DMS114 treated with DMSO at 0.1 percent for 48 hours (cell line): ENCODE measurements at regions not wholly inside any gene's neighbourhood (a gene's known extent, or its start where the extent isn't known, plus 50 kb on each side); places are given as distances from the start of the nearest gene placed in this dataset.
"Not testable (repeated sequence)": the region's sequence is repeated elsewhere in the genome, so short reads cannot be mapped to it uniquely, and the experiment has no call there.

ENCODE experiments used
- DNase-seq: peaks from one replicate; lab custom pipeline; 2025; ENCODE audit not compliant: unreplicated experiment; lab: John Stamatoyannopoulos, UW

- no peak for DNase-seq
These were observed 93.2 kb upstream of the PRKX start for GRCh38 chrX:3806630-3807029.

GRCh38 chrX:3803713-3804112 lies 90.3 kb upstream of the PRKX start:
- DNase-seq: no peak

- no peak for DNase-seq
These were observed 89.9 kb upstream of the PRKX start for GRCh38 chrX:3803305-3803704.

GRCh38 chrX:3795411-3795810 lies 82.0 kb upstream of the PRKX start:
- not testable (repeated sequence) for DNase-seq

GRCh38 chrX:3791449-3791848 lies 78.0 kb upstream of the PRKX start:
- no peak for DNase-seq

- no peak for DNase-seq
These were observed 75.2 kb upstream of the PRKX start for GRCh38 chrX:3788494-3789233.

- DNase-seq: no peak
These were observed 74.4 kb upstream of the PRKX start for GRCh38 chrX:3787856-3788255.

- not testable (repeated sequence) for DNase-seq
These were observed 72.4 kb upstream of the PRKX start for GRCh38 chrX:3785822-3786221.

- DNase-seq: no peak
These were observed 67.1 kb upstream of the PRKX start for GRCh38 chrX:3780564-3780963.

- no peak for DNase-seq
These were observed 66.1 kb upstream of the PRKX start for GRCh38 chrX:3779546-3779945.

GRCh38 chrX:3777416-3777815 lies 64.0 kb upstream of the PRKX start:
- no peak for DNase-seq

- DNase-seq: no peak
These were observed 58.3 kb upstream of the PRKX start for GRCh38 chrX:3771766-3772165.

GRCh38 chrX:3768881-3769280 lies 55.4 kb upstream of the PRKX start:
- no peak for DNase-seq
